BE2C (cell line): ENCODE measurements at regions not wholly inside any gene's neighbourhood (a gene's known extent, or its start where the extent isn't known, plus 50 kb on each side); places are given as distances from the start of the nearest gene placed in this dataset.

Experiments
- DNase-seq: peaks from one replicate; pipeline ENCODE4 v3.0.0-alpha.2; 2020
- H3K27me3 ChIP-seq: fragments of 250-450 bp; sonication (Bioruptor Pico); 2 replicates; pipeline ENCODE4 v1.5.1; 2020; ENCODE audit warnings: mild to moderate bottlenecking
- H3K36me3 ChIP-seq: fragments of 250-450 bp; sonication (Bioruptor Pico); 2 replicates; pipeline ENCODE4 v1.5.1; 2020; ENCODE audit warnings: mild to moderate bottlenecking
- H3K4me1 ChIP-seq: fragments of 250-450 bp; sonication (Bioruptor Pico); 2 replicates; pipeline ENCODE4 v1.5.1; 2020
- H3K4me3 ChIP-seq: 2 replicates; pipeline ENCODE4 v1.5.1; 2011; ENCODE audit warnings: low read depth, low read length
- H3K9me3 ChIP-seq: fragments of 250-450 bp; sonication (Bioruptor Pico); 2 replicates; pipeline ENCODE4 v1.5.1; 2020
- TF ChIP-seq, protein P1 (sequence below): IDR thresholded peaks from 2 replicates; pipeline ENCODE4 v1.5.1; 2012; ENCODE audit warnings: mild to moderate bottlenecking, low read depth, low read length

DNA sequence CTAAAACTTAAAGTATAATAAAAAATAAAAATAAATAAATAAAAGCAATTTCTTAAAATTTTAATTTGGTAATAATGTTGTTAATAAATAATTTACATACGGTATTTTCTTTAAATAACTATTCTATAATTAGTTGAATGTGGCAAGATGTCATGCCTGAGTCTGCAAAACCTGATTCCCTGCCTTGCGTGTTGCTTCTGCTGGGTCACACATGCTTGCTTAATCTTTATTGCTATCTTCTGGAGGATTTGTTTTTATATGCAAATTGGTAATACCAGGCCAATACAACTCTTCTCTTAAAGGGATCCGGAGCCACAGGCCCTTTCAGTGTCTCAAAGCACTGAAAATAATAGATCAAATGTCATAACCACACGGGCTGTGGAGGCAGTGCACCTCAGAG is 59.4 kb upstream of the ABCB5 start:
- Histone ChIP-seq H3K36me3 (no peaks in the 10 kb centered on the region), H3K4me3 (no peak overlapping the region), H3K4me1 (no peaks in the 10 kb centered on the region), H3K27me3 (no peaks in the 10 kb centered on the region), H3K9me3 (no peaks in the 10 kb centered on the region; the same call in 1 of the 2 replicates)
- DNase-seq = no peak
- TF ChIP-seq, protein P1, sequence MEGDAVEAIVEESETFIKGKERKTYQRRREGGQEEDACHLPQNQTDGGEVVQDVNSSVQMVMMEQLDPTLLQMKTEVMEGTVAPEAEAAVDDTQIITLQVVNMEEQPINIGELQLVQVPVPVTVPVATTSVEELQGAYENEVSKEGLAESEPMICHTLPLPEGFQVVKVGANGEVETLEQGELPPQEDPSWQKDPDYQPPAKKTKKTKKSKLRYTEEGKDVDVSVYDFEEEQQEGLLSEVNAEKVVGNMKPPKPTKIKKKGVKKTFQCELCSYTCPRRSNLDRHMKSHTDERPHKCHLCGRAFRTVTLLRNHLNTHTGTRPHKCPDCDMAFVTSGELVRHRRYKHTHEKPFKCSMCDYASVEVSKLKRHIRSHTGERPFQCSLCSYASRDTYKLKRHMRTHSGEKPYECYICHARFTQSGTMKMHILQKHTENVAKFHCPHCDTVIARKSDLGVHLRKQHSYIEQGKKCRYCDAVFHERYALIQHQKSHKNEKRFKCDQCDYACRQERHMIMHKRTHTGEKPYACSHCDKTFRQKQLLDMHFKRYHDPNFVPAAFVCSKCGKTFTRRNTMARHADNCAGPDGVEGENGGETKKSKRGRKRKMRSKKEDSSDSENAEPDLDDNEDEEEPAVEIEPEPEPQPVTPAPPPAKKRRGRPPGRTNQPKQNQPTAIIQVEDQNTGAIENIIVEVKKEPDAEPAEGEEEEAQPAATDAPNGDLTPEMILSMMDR = no peak

DNA sequence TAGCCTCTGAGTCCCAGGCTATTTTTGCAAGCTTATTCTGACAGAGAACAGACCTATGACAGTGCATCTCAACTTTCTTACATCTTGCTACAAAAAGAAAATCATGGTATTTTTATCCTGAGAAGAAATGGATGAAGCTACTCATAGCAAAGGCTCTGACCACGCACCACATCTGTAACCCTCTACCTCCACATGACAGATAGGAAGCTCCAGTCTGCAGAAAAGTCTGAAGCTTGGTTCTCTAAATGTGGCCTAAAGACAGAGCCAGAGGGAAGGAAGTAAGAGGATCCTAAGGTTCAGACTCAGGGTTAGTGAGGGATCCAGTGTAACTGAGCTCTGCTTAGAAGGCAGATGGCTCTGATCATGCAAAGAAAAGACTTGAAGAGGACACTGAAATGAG is 58.4 kb upstream of the ABCB5 start:
- DNase-seq = no peak
- Histone ChIP-seq H3K4me3 (no peak overlapping the region), H3K27me3 (no peaks in the 10 kb centered on the region), H3K9me3 (no peaks in the 10 kb centered on the region; the same call in 1 of the 2 replicates), H3K36me3 (no peaks in the 10 kb centered on the region), H3K4me1 (no peaks in the 10 kb centered on the region)
- TF ChIP-seq, protein P1 = no peak

DNA sequence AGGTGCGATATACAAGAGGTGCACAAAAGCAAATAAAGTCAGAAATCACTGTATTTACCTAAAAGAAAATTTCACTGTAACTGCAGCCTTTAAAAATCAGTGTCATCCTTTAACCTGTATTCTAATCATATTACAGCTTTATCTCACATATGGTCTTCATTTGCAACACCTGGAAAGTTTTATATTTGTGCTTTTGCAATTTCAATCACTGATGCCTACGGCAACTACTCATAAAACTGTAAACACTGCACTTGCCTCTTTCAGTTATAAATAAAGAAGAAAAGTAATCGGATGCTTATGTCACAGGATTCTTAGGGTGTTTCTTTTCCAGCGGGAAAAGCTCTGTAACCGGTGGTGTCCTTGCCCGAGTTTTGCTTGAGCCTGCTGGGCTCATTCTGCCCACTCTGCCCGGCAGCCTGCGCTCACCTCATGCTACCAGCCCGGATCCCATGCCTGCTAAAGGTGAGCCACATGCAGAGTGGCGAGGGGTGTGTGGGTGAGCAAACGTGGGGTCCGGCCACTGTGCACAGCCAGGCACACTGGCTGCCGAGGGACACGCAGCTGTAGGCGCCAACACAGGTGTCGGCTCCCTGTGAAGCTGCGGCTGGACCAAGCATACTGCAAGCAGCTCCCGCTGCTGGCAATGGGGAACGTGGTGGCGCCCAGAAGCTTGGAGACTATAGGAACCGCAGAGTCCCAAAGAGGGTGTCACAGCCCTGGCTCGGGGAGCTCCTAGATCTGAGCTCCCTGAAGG is 56.3 kb upstream of the ABCB5 start:
- Histone ChIP-seq H3K4me1 (no peaks in the 10 kb centered on the region), H3K4me3 (no peak overlapping the region), H3K9me3 (no peaks in the 10 kb centered on the region), H3K36me3 (no peaks in the 10 kb centered on the region), H3K27me3 (no peaks in the 10 kb centered on the region)
- TF ChIP-seq, protein P1 = no peak
- DNase-seq = no peak

DNA sequence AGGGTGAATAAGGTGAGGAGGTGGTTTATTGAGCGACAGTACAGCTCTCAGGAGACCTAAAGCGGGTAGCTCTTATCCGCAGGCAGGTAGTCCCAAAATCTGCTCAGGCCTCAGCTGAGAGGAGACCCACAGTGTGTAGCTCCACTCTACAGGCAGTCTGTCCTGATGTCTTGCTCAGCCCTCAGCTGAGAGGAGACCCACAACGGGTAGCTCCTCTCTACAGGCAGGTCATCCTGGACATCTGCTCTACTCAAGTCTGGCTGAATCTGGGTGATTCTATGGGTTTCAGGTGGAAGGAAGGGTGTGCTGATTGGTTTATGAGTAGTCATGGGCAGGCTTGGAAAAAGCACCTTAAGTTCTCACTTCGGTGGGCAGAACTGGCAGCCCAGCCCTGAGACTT is 55.6 kb upstream of the ABCB5 start:
- no peaks in the 10 kb centered on the region for H3K36me3 ChIP-seq
- no peaks in the 10 kb centered on the region for H3K27me3 ChIP-seq
- no peaks in the 10 kb centered on the region for H3K9me3 ChIP-seq
- H3K4me1 ChIP-seq = no peaks in the 10 kb centered on the region
- DNase-seq = no peak
- TF ChIP-seq, protein P1 = no peak
- no peak overlapping the region for H3K4me3 ChIP-seq

DNA sequence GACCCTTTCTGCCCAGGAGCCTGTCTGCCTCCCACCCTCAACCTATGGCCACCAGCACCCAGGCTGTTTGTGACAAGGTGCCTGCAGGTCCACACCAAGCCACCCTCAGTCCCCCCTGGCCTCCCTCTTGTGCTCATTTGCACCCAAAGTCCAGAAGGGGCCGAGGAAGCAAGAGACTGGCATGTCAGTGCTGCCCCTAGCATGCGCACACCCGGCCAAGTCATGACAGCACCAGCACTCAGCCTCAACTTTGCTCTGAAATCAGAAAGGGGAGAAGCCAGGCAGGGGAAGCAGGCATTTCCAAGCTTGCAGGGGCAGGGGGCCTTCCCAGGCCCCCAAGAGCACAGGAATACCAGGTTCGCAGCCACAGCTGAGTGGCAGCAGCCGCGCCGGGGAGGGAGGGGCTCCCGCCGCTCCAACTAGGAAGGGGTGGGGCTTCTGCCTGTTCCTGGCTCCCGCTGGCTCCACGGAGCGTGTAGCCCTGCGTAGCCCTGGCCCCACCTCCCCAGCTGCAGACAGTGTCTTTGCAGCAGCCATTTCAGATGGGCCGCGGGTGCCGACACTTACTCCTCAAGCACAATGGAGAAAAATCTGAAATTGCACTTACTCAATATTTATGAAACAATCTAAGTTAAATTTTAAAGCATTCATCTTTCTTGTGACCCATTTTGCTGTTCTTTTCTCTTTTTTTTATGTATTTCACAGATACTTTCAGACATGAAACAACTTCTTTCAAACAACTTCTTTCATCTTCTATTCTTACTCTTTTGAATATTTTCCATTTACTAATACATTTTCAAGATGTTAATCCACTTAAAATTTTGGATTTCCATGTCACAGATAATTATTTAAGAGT is 54.9 kb upstream of the ABCB5 start:
- Histone ChIP-seq H3K36me3 (no peaks in the 10 kb centered on the region), H3K9me3 (no peaks in the 10 kb centered on the region), H3K4me3 (no peak overlapping the region), H3K4me1 (no peaks in the 10 kb centered on the region), H3K27me3 (no peaks in the 10 kb centered on the region)
- TF ChIP-seq, protein P1 = no peak
- no peak for DNase-seq

DNA sequence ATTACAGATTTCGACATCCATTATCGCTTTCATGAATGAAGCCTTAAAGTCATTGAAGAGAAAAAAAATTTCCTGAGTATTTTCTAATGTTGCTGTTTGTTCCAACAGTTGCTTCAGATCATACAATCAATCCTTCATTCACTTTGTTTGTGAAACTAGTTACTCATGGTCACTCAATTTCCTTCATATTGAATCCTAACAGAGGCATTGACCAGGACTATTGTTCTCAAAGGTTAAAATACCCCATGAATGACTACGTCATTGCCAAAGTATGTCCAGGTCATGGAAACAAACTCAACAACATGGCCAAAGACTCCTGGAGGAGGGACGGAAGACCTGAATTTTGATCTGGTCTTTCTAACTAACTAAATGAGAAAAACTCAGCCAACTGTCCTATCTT is 54.0 kb upstream of the ABCB5 start:
- H3K4me1 ChIP-seq = no peaks in the 10 kb centered on the region
- H3K36me3 ChIP-seq = no peaks in the 10 kb centered on the region
- TF ChIP-seq, protein P1 = no peak
- H3K27me3 ChIP-seq = no peaks in the 10 kb centered on the region
- H3K9me3 ChIP-seq = no peaks in the 10 kb centered on the region
- no peak overlapping the region for H3K4me3 ChIP-seq
- no peak for DNase-seq
